ENCODE measurements at regions not wholly inside any gene's neighbourhood (a gene's known extent, or its start where the extent isn't known, plus 50 kb on each side); places are given as distances from the start of the nearest gene placed in this dataset.

GRCh38 chr10:131461093-131461492 is 149.6 kb upstream of the TCERG1L start:
- no peak for TF ChIP-seq POLR2A (IDR thresholded peaks at IDR 0.05)
- TF ChIP-seq CTCF (IDR thresholded peaks at IDR 0.05): no peak

Data from thyroid gland (tissue), 4 donors.